ENCODE measurements at regions not wholly inside any gene's neighbourhood (a gene's known extent, or its start where the extent isn't known, plus 50 kb on each side); places are given as distances from the start of the nearest gene placed in this dataset.
"Not testable (repeated sequence)": the region's sequence is repeated elsewhere in the genome, so short reads cannot be mapped to it uniquely, and the experiment has no call there.

DNA sequence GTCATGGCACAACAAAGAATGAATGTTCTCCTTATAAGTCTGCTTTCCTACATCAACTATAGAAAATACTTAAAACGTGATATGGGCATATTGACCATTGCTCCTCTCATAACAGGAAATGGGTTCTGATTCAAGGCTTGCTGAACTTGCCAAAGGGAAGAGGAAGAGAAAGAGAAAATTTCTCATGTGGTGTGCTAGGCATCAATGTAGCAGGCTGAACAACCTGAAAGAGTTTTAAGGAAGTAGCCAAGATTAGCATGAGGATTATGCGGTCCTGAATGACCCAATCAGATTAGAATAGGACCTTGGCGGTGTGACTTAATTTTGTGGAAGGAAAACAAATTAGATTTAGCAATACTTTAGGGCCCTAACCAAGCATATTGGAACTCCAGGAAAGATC, 617.7 kb upstream of the CDH11 start:
- no peaks in the 10 kb centered on the region for H3K27me3 ChIP-seq
- DNase-seq (no peak), ATAC-seq (no peak)
- H3K36me3 ChIP-seq (replicated peaks in 1 of 2; ENCODE audit: insufficient read depth in 1 of 2, low read depth in 2 of 2) = no peaks in the 10 kb centered on the region
- WGBS, 2 donors = 41 to 59% methylated on average over 3 of the region's 3 CpGs
- TF ChIP-seq, protein P1, sequence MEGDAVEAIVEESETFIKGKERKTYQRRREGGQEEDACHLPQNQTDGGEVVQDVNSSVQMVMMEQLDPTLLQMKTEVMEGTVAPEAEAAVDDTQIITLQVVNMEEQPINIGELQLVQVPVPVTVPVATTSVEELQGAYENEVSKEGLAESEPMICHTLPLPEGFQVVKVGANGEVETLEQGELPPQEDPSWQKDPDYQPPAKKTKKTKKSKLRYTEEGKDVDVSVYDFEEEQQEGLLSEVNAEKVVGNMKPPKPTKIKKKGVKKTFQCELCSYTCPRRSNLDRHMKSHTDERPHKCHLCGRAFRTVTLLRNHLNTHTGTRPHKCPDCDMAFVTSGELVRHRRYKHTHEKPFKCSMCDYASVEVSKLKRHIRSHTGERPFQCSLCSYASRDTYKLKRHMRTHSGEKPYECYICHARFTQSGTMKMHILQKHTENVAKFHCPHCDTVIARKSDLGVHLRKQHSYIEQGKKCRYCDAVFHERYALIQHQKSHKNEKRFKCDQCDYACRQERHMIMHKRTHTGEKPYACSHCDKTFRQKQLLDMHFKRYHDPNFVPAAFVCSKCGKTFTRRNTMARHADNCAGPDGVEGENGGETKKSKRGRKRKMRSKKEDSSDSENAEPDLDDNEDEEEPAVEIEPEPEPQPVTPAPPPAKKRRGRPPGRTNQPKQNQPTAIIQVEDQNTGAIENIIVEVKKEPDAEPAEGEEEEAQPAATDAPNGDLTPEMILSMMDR (IDR thresholded peaks at IDR 0.05) = no peak
- no peak for TF ChIP-seq POLR2A (IDR thresholded peaks at IDR 0.05)
- no peaks in the 10 kb centered on the region for H3K4me1 ChIP-seq
- no peaks in the 10 kb centered on the region for H3K9me3 ChIP-seq
- intact Hi-C loops (cut with DNase I) = no loop called here
- no peak overlapping the region for H3K27ac ChIP-seq
- H3K4me3 ChIP-seq = no peak overlapping the region

DNA sequence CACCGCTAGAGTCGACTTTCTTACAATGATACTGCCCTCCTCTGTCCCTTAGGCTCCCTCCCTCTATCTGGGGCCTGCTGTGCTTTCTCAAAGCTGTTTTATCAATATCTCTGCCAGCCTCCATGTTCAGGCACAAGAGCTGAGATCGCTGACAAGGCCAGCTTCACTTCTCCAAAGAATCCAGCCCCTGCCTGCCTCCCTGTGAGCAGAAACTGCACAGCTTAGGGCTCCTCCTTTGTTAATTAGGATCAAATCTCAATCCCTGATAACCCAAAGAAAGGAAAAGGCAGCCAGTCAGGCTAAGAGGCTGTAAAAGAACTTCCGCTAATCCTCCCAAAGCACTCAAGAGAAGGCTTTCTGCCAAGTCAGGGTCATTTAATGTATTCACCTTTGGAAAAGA, 616.0 kb upstream of the CDH11 start:
- no peak for ATAC-seq
- TF ChIP-seq POLR2A (IDR thresholded peaks at IDR 0.05) = no peak
- TF ChIP-seq, protein P1 (IDR thresholded peaks at IDR 0.05) = no peak
- Histone ChIP-seq H3K4me3 (no peak overlapping the region), H3K27me3 (no peaks in the 10 kb centered on the region), H3K36me3 (replicated peaks in 1 of 2; ENCODE audit: insufficient read depth in 1 of 2, low read depth in 2 of 2) (no peaks in the 10 kb centered on the region), H3K9me3 (no peaks in the 10 kb centered on the region), H3K4me1 (no peaks in the 10 kb centered on the region), H3K27ac (no peak overlapping the region)
- intact Hi-C loops (cut with DNase I) = no loop called here
- 37 to 55% methylated on average over 4 of the region's 4 CpGs for WGBS, 2 donors
- no peak for DNase-seq

DNA sequence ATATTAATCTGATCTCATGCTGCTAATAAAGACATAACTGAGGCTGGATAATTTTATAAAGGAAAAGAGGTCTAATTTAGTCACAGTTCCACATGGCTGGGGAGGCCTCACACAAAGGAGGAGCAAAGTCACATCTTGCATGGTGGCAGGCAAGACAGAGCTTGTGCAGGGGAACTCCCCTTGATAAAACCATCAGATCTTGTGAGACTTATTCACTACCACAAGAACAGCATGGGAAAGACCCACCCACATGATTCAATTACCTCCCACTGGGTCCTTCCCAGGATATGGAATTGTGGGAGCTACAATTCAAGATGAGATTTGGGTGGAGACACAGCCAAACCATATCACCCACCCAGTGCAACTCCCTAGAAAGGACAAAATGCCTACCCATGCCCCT, 613.8 kb upstream of the CDH11 start:
- H3K27ac ChIP-seq; H3K27me3 ChIP-seq; H3K4me1 ChIP-seq; H3K36me3 ChIP-seq (replicated peaks in 1 of 2; ENCODE audit: insufficient read depth in 1 of 2, low read depth in 2 of 2); H3K9me3 ChIP-seq; ATAC-seq; intact Hi-C loops (cut with DNase I); DNase-seq; H3K4me3 ChIP-seq: not testable (repeated sequence)

DNA sequence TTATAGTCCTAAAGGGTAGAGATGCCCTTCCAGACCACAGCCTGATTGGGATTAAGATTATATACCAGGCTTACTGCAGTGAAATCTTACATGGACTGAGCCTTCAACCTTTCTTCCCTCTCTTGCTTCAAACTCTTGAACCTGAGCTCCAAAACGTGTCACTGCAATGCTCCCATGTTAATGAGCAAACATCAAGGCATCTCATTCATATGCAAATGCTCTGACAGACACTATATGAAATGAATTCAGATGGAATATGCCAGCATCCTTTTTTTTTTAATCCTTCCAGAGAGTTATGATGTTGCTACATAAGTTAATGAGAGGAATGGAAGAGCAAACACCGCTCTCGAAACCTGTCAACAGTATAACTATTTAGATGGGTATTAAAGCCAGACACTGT, 611.9 kb upstream of the CDH11 start:
- Histone ChIP-seq H3K27ac (no peak overlapping the region), H3K4me1 (no peaks in the 10 kb centered on the region), H3K27me3 (no peaks in the 10 kb centered on the region), H3K9me3 (no peaks in the 10 kb centered on the region), H3K36me3 (replicated peaks in 1 of 2; ENCODE audit: insufficient read depth in 1 of 2, low read depth in 2 of 2) (no peaks in the 10 kb centered on the region), H3K4me3 (no peak overlapping the region)
- WGBS, 2 donors = 54 to 60% methylated on average over 3 of the region's 3 CpGs
- DNase-seq (no peak), ATAC-seq (no peak)
- intact Hi-C loops (cut with DNase I) = no loop called here
- TF ChIP-seq, protein P1 (IDR thresholded peaks at IDR 0.05) = no peak
- TF ChIP-seq POLR2A (IDR thresholded peaks at IDR 0.05) = no peak

DNA sequence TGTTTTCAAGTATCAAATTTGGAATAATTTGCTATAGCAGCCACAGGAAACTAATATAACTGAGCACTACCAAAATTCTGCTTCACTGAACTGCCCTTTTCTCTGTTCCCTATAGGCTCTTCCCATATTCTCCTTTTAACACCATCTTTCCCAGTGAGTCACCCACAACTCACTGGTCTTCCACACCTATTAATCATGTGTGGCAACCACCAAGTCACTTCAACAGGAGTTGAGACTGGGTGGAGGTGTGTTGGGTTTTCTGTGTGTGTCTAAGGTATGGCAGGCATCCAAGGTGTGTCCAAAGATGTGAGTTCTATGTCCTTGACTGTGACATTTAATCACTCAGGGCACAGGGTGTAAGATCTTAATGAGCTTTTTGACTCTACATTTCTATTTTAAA, 610.0 kb upstream of the CDH11 start:
- H3K27me3 ChIP-seq = no peaks in the 10 kb centered on the region
- H3K4me3 ChIP-seq = no peak overlapping the region
- no peak for DNase-seq
- ATAC-seq = no peak
- intact Hi-C loops (cut with DNase I) = no loop called here
- no peaks in the 10 kb centered on the region for H3K4me1 ChIP-seq
- no peak for TF ChIP-seq POLR2A (IDR thresholded peaks at IDR 0.05)
- TF ChIP-seq, protein P1 (IDR thresholded peaks at IDR 0.05) = no peak
- no peaks in the 10 kb centered on the region for H3K9me3 ChIP-seq
- no peaks in the 10 kb centered on the region for H3K36me3 ChIP-seq (replicated peaks in 1 of 2; ENCODE audit: insufficient read depth in 1 of 2, low read depth in 2 of 2)
- no peak overlapping the region for H3K27ac ChIP-seq
